Ovary (tissue), 3 donors: ENCODE measurements at regions not wholly inside any gene's neighbourhood (a gene's known extent, or its start where the extent isn't known, plus 50 kb on each side); places are given as distances from the start of the nearest gene placed in this dataset.

Experiments
- CTCF ChIP-seq, 3 donors: fragments of 450-650 bp in 2 of 3; fragments of 200-600 bp in 1 of 3; IDR thresholded peaks; one replicate each; pipeline versions ENCODE4 v1.5.1 to v1.8.0; 2016 to 2022; ENCODE audit warnings: antibody characterized with exemption in 3 of 3, mild to moderate bottlenecking in 1 of 3
- EP300 ChIP-seq: sonication (generic); formaldehyde crosslinking; IDR thresholded peaks from one replicate; pipeline ENCODE4 v1.6.1; 2017; ENCODE audit warnings: antibody characterized with exemption
- donor health status: DM: no; HTN: no; CAD: no.

GRCh38 chr17:16882243-16882925 is 89.5 kb downstream of the TNFRSF13B start:
- no peak for TF ChIP-seq CTCF (IDR thresholded peaks at IDR 0.05)
- no peak for TF ChIP-seq EP300
